Ascending aorta (tissue), 2 donors: ENCODE measurements at regions not wholly inside any gene's neighbourhood (a gene's known extent, or its start where the extent isn't known, plus 50 kb on each side); places are given as distances from the start of the nearest gene placed in this dataset.

Source experiments
- DNase-seq, 2 donors: peaks; one replicate each; pipeline ENCODE4 v3.0.0-alpha.2; 2019; ENCODE audit warnings: low spot score in 2 of 2
- H3K27ac ChIP-seq, 2 donors: fragments of 200-600 bp; sonication (generic); one replicate each; pipeline ENCODE4 v1.5.1; 2016 to 2017; ENCODE audit warnings: mild to moderate bottlenecking in 1 of 2
- H3K27me3 ChIP-seq: fragments of 200-600 bp; sonication (generic); one replicate; pipeline ENCODE4 v1.5.1; 2017
- H3K36me3 ChIP-seq, 2 donors: fragments of 200-600 bp; sonication (generic); one replicate each; pipeline ENCODE4 v1.5.1; 2016
- H3K4me1 ChIP-seq, 2 donors: fragments of 200-600 bp; sonication (generic); one replicate each; pipeline ENCODE4 v1.5.1; 2016 to 2017; ENCODE audit warnings: mild to moderate bottlenecking in 1 of 2
- H3K4me3 ChIP-seq, 2 donors: fragments of 200-600 bp; sonication (generic); one replicate each; pipeline ENCODE4 v1.5.1; 2016 to 2017; ENCODE audit warnings: mild to moderate bottlenecking in 1 of 2
- H3K9me3 ChIP-seq, 2 donors: fragments of 200-600 bp; sonication (generic); one replicate each; pipeline ENCODE4 v1.5.1; 2016
- intact Hi-C: fragments of 100-400 bp; cut with DNase I; formaldehyde crosslinking; loops from one replicate; pipeline ENCODE4 v1.15.1; 2023
- TF ChIP-seq, protein P1 (sequence below), 3 experiments: fragments of 200-600 bp in 2 of 3; fragments of 450-650 bp in 1 of 3; sonication (generic) in 2 of 3; IDR thresholded peaks; one replicate each; pipeline ENCODE4 v1.5.1; 2016 to 2019; ENCODE audit warnings: antibody characterized with exemption in 3 of 3, mild to moderate bottlenecking in 1 of 3, moderate library complexity in 1 of 3

DNA sequence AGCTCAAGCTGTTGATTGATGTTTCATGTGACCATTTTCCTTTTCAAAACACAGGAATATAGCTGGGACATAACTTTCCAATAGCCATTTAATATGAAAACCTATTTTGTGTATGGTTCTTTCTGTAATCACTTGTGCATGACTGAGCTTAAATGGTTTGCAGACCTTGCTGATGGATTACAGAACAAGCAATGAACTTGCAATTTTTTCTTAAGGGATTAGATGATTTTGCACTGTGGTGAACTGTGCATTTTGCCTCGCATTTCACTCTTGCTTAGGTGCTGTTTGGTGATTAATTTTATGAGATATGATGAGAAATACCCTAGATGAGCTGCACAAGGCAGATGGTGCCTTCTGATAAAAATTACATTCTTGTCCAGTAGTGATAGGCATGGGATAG is 419.0 kb upstream of the FBXO33 start:
- DNase-seq: no peak
- Histone ChIP-seq H3K4me3 (no peak overlapping the region), H3K4me1 (no peaks in the 10 kb centered on the region), H3K27ac (no peak overlapping the region), H3K9me3 (no peaks in the 10 kb centered on the region), H3K27me3 (no peaks in the 10 kb centered on the region), H3K36me3 (no peaks in the 10 kb centered on the region)
- TF ChIP-seq, protein P1, sequence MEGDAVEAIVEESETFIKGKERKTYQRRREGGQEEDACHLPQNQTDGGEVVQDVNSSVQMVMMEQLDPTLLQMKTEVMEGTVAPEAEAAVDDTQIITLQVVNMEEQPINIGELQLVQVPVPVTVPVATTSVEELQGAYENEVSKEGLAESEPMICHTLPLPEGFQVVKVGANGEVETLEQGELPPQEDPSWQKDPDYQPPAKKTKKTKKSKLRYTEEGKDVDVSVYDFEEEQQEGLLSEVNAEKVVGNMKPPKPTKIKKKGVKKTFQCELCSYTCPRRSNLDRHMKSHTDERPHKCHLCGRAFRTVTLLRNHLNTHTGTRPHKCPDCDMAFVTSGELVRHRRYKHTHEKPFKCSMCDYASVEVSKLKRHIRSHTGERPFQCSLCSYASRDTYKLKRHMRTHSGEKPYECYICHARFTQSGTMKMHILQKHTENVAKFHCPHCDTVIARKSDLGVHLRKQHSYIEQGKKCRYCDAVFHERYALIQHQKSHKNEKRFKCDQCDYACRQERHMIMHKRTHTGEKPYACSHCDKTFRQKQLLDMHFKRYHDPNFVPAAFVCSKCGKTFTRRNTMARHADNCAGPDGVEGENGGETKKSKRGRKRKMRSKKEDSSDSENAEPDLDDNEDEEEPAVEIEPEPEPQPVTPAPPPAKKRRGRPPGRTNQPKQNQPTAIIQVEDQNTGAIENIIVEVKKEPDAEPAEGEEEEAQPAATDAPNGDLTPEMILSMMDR (IDR thresholded peaks at IDR 0.05): no peak
- intact Hi-C loops: no loop called here

DNA sequence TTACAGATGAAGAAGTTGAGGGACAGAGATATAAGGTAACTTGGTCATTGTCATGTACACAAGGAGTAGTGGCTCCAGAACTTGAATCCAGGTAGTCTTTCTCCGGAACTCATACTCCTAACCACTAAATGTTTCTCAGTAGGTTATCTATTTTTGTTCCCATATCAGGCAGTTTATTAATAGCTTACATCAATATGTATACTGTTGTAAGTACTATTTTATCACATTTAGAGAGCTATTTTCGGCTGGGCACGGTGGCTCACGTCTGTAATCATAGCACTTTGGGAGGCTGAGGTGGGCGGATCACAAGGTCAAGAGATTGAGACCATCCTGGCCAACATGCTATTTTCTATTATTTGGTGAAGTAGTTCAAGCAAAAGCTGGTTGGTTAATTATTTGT is 415.6 kb upstream of the FBXO33 start:
- Histone ChIP-seq H3K27ac (no peak overlapping the region), H3K9me3 (no peaks in the 10 kb centered on the region), H3K4me1 (no peaks in the 10 kb centered on the region), H3K36me3 (no peaks in the 10 kb centered on the region), H3K27me3 (no peaks in the 10 kb centered on the region), H3K4me3 (no peak overlapping the region)
- TF ChIP-seq, protein P1 (IDR thresholded peaks at IDR 0.05): no peak
- DNase-seq: no peak
- intact Hi-C loops: no loop called here

DNA sequence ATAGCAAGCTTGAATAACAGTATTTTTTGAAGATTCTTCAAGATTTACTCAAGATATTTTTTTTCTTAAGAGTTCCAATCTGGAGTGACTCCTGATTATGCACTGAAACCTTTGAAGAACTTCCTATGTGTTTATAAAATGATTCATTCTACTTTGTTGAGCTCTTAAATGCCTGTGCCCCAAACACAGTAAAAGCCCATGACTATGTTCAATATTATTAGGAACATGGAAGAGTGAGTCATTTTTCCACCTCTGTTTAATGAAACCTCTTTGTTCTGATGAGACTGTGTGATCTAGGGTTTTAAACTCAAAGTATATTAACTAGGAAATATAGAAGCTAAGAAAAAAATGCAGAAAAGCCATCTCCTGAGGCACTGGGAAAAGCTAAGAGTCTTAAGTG is 415.0 kb upstream of the FBXO33 start:
- TF ChIP-seq, protein P1 (IDR thresholded peaks at IDR 0.05): no peak
- Histone ChIP-seq H3K4me1 (no peaks in the 10 kb centered on the region), H3K27ac (no peak overlapping the region), H3K36me3 (no peaks in the 10 kb centered on the region), H3K4me3 (no peak overlapping the region), H3K27me3 (no peaks in the 10 kb centered on the region), H3K9me3 (no peaks in the 10 kb centered on the region)
- no peak for DNase-seq
- intact Hi-C loops: no loop called here

DNA sequence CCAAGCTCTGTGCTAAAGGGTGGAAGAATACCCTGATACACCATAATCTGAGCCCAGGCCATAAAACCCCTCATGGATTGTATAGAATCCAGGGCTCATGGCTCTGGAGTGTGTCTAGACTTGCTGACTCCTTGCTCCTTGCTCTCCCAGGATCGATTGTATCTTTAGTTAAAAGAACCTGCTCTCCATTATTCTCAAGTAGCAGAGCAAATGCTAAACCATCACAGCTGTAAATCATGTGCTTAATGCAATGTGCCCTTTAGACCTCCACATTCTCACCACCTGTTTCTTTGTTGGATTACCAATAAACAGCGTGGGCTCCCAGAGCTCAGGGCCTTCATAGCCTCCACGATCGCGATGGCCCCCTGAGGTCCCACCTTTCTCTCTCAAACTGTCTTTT is 411.6 kb upstream of the FBXO33 start:
- H3K9me3 ChIP-seq: no peaks in the 10 kb centered on the region
- no peaks in the 10 kb centered on the region for H3K4me1 ChIP-seq
- H3K27me3 ChIP-seq: no peaks in the 10 kb centered on the region
- DNase-seq: no peak
- H3K4me3 ChIP-seq: no peak overlapping the region
- intact Hi-C loops: no loop called here
- no peak overlapping the region for H3K27ac ChIP-seq
- TF ChIP-seq, protein P1 (IDR thresholded peaks at IDR 0.05): no peak
- no peaks in the 10 kb centered on the region for H3K36me3 ChIP-seq

- Histone ChIP-seq H3K4me1 (no peaks in the 10 kb centered on the region), H3K4me3 (no peak overlapping the region), H3K27me3 (no peaks in the 10 kb centered on the region), H3K36me3 (no peaks in the 10 kb centered on the region), H3K9me3 (no peaks in the 10 kb centered on the region), H3K27ac (no peak overlapping the region)
- TF ChIP-seq, protein P1 (IDR thresholded peaks at IDR 0.05): no peak
- intact Hi-C loops: no loop called here
- DNase-seq: no peak
Measured at GRCh38 chr14:39841088-39841487, 408.9 kb upstream of the FBXO33 start.

DNA sequence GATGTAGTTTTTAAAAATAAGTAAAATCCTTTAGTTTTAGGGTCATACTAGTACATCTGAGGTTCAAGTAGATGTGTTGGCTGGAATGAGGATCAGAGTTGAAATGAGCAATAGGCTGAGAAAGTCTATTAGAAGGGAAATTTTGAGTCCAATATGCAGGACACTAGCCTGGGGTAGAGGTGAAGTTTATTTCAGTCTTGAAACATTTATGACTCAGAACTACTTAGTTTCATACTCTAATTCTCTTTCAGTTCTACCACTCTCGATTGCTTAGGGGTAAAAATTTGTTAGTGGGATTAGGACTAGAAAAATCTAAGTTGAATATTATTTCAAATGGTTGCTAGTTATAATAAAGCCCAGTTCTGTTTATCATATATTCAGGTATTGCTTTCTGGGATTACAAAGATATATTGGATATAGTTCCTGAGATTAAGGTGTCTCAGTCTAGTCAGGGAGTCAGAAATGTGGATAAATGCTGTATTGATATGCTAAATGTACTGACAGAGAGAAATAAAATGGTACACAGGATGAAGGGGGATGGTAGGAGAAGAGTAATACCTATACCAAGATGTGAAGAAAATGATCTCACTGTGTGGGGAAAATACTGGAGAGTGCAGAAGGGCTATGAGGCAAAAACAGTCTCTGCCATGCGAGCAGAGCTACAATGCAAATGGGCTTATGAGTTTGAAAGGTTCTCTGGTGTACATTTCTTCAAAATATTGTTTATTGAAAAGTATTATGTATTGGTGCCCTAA is 395.8 kb upstream of the FBXO33 start:
- TF ChIP-seq, protein P1 (IDR thresholded peaks at IDR 0.05): no peak
- H3K27me3 ChIP-seq: no peaks in the 10 kb centered on the region
- H3K4me1 ChIP-seq: no peaks in the 10 kb centered on the region
- no peak for DNase-seq
- intact Hi-C loops: no loop called here
- no peaks in the 10 kb centered on the region for H3K9me3 ChIP-seq
- H3K27ac ChIP-seq: no peak overlapping the region
- H3K36me3 ChIP-seq: no peaks in the 10 kb centered on the region
- H3K4me3 ChIP-seq: no peak overlapping the region
